Right lobe of liver (tissue), 6 donors: ENCODE measurements at regions not wholly inside any gene's neighbourhood (a gene's known extent, or its start where the extent isn't known, plus 50 kb on each side); places are given as distances from the start of the nearest gene placed in this dataset.

ENCODE experiments used
- ATAC-seq, 4 donors: fragments of 200-7000 bp; cut with Tn5 transposase; one replicate each; pipeline ENCODE4 v1.9.1; 2020; ENCODE audit warnings: mild to moderate bottlenecking in 4 of 4, moderate library complexity in 4 of 4
- DNase-seq, 3 donors: peaks; one replicate each; pipeline ENCODE4 v3.0.0-alpha.2; 2020
- H3K27ac ChIP-seq, 3 donors: fragments of 200-600 bp; one replicate each; pipeline ENCODE4 v1.8.0; 2022
- H3K27me3 ChIP-seq, 2 donors: fragments of 200-600 bp; one replicate each; pipeline ENCODE4 v1.8.0; 2022
- H3K36me3 ChIP-seq, 4 donors: fragments of 200-600 bp; sonication (generic) in 1 of 4; one replicate each; pipeline versions ENCODE4 v1.5.1 to v1.8.0; 2017 to 2022; ENCODE audit warnings: control low read depth in 1 of 4
- H3K4me1 ChIP-seq, 4 donors: fragments of 200-600 bp; sonication (generic) in 1 of 4; one replicate each; pipeline versions ENCODE4 v1.5.1 to v1.8.0; 2017 to 2022; ENCODE audit warnings: control low read depth in 1 of 4
- H3K4me3 ChIP-seq, 3 donors: fragments of 200-600 bp; one replicate each; pipeline ENCODE4 v1.8.0; 2022
- H3K9me3 ChIP-seq, 4 donors: fragments of 200-600 bp; sonication (generic) in 1 of 4; one replicate each; pipeline versions ENCODE4 v1.5.1 to v1.8.0; 2017 to 2022; ENCODE audit warnings: control low read depth in 1 of 4
- POLR2A ChIP-seq: fragments of 450-650 bp; IDR thresholded peaks from one replicate; pipeline ENCODE4 v1.6.1; 2017; ENCODE audit warnings: antibody characterized with exemption, mild to moderate bottlenecking
- whole genome bisulfite sequencing: methylation state at CpG from one replicate; pipeline ENCODE4 v1.1.6; 2018; ENCODE audit warnings: low coverage, low lambda C conversion rate; ENCODE audit not compliant: insufficient coverage; ENCODE audit errors: missing lambda C conversion rate; 5-methylcytosine and 5-hydroxymethylcytosine counted together
- intact Hi-C, 2 donors: fragments of 100-400 bp; cut with DNase I; formaldehyde crosslinking; loops; one replicate each; pipeline versions ENCODE4 v1.11.2 to v1.14.1; 2022
- TF ChIP-seq, protein P1 (sequence below), 4 donors: fragments of 200-600 bp in 3 of 4; fragments of 450-650 bp in 1 of 4; IDR thresholded peaks; one replicate each; pipeline versions ENCODE4 v1.5.1 to v1.8.0; 2016 to 2022; ENCODE audit warnings: antibody characterized with exemption in 4 of 4, mild to moderate bottlenecking in 2 of 4
- donor health status: DM: no; HTN: yes; CAD: no.
- donor health status: DM: no; HTN: no; CAD: no.
- donor health status: DM: no; HTN: no; CAD: no.
- donor health status: DM: no; HTN: yes; CAD: no.
- donor health status: DM: no; HTN: yes; CAD: no.

DNA sequence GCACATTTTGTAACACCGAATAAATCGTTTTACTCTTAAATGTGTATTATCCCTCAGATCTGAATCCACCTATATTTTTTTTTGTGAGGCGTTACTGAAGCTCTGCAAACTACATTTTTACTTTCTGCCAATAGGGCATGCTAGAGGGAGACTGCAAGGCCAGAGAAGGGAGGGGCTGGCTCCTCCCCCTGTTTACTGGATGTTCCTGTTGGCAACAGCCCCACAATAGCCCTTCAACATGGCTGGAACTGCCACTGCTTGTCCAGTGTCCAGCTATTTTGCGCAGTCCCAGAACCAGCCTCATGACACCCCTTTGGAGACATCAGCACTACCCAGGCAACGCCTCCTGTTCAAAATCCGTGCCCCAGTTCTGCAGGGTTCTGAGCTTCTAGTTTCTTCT is 85.4 kb upstream of the MIER3 start:
- Histone ChIP-seq H3K9me3 (no peaks in the 10 kb centered on the region), H3K27ac (no peak overlapping the region), H3K4me3 (no peak overlapping the region), H3K4me1 (no peaks in the 10 kb centered on the region), H3K36me3 (no peaks in the 10 kb centered on the region), H3K27me3 (no peaks in the 10 kb centered on the region)
- 62% methylated on average over 3 of the region's 6 CpGs for WGBS
- DNase-seq, result no peak
- TF ChIP-seq, protein P1, sequence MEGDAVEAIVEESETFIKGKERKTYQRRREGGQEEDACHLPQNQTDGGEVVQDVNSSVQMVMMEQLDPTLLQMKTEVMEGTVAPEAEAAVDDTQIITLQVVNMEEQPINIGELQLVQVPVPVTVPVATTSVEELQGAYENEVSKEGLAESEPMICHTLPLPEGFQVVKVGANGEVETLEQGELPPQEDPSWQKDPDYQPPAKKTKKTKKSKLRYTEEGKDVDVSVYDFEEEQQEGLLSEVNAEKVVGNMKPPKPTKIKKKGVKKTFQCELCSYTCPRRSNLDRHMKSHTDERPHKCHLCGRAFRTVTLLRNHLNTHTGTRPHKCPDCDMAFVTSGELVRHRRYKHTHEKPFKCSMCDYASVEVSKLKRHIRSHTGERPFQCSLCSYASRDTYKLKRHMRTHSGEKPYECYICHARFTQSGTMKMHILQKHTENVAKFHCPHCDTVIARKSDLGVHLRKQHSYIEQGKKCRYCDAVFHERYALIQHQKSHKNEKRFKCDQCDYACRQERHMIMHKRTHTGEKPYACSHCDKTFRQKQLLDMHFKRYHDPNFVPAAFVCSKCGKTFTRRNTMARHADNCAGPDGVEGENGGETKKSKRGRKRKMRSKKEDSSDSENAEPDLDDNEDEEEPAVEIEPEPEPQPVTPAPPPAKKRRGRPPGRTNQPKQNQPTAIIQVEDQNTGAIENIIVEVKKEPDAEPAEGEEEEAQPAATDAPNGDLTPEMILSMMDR (IDR thresholded peaks at IDR 0.05), result no peak
- TF ChIP-seq POLR2A, result no peak
- no peak for ATAC-seq
- intact Hi-C loops, result no loop called here

- DNase-seq, result no peak
- ATAC-seq, result no peak
Measured at GRCh38 chr5:57041570-57041969, 89.6 kb upstream of the MIER3 start.

DNA sequence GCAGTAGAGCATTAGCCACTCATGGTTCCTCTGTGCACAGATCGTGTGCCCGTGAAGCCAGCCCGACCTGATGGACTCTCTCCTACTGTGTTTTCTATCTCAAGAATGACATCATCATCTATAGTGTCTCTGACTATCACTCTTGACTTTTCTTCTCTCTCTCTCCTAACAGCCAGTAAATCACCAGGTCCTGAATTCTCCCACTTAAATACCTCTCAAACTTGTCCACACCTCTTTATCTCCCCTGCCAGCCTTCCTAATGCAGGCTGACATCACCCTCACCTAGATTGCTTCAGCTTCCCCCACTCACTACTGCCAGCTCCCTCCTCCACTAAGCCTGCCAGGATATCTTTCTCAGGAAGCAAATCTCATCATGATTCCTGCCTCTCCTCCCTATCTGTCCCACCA is 90.6 kb upstream of the MIER3 start:
- H3K36me3 ChIP-seq, result no peaks in the 10 kb centered on the region
- no peaks in the 10 kb centered on the region for H3K27me3 ChIP-seq
- intact Hi-C loops, result no loop called here
- 68% methylated on average over 3 of the region's 3 CpGs for WGBS
- no peak overlapping the region for H3K4me3 ChIP-seq
- ATAC-seq (no peak), DNase-seq (no peak)
- H3K4me1 ChIP-seq, result no peaks in the 10 kb centered on the region
- no peaks in the 10 kb centered on the region for H3K9me3 ChIP-seq
- no peak for TF ChIP-seq POLR2A
- TF ChIP-seq, protein P1 (IDR thresholded peaks at IDR 0.05), result no peak
- H3K27ac ChIP-seq, result no peak overlapping the region

More at GRCh38 chr5:57041570-57041969, 89.6 kb upstream of the MIER3 start:
- TF ChIP-seq, protein P1 (IDR thresholded peaks at IDR 0.05), result no peak
- no peak for TF ChIP-seq POLR2A
- no peaks in the 10 kb centered on the region for H3K27me3 ChIP-seq
- no peak overlapping the region for H3K4me3 ChIP-seq
- 29% methylated on average over 1 of the region's 1 CpG for WGBS
- H3K27ac ChIP-seq, result no peak overlapping the region
- no peaks in the 10 kb centered on the region for H3K9me3 ChIP-seq
- intact Hi-C loops, result no loop called here
- no peaks in the 10 kb centered on the region for H3K4me1 ChIP-seq
- no peaks in the 10 kb centered on the region for H3K36me3 ChIP-seq

DNA sequence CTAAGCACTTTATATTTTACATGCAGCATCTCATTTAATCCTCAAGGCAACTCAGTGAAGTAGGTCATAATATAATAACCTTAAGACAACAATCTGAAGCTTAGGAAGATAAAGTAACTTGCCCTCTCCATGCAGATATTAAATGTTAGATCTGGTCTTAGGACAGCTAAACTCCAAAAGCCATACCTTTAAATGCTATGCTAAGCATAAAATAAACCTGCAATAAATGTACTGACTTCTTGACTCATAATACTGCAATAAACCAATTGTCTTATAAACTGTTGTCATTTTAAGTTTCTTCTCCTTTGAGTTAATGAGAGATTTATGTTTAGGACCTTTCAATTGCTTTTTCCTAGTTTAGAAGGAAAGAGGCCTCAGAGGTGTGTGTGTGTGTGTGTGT is 102.2 kb upstream of the MIER3 start:
- Histone ChIP-seq H3K9me3 (no peaks in the 10 kb centered on the region), H3K27me3 (no peaks in the 10 kb centered on the region), H3K4me3 (no peak overlapping the region), H3K36me3 (no peaks in the 10 kb centered on the region), H3K27ac (no peak overlapping the region), H3K4me1 (no peaks in the 10 kb centered on the region)
- ATAC-seq, result no peak
- TF ChIP-seq, protein P1 (IDR thresholded peaks at IDR 0.05), result no peak
- no peak for DNase-seq
- intact Hi-C loops, result no loop called here

- intact Hi-C loops, result no loop called here
- H3K27ac ChIP-seq, result no peak overlapping the region
Measured at GRCh38 chr5:57054671-57055070, 102.7 kb upstream of the MIER3 start.

More at GRCh38 chr5:57054671-57055070, 102.7 kb upstream of the MIER3 start:
- H3K4me3 ChIP-seq, result no peak overlapping the region
- WGBS, result 92% methylated on average over 1 of the region's 1 CpG
- no peak for TF ChIP-seq POLR2A
- TF ChIP-seq, protein P1 (IDR thresholded peaks at IDR 0.05), result no peak
- H3K27me3 ChIP-seq, result no peaks in the 10 kb centered on the region
- peak in 1 of 4 donors; percentile 26 for ATAC-seq
- no peaks in the 10 kb centered on the region for H3K36me3 ChIP-seq
- no peaks in the 10 kb centered on the region for H3K9me3 ChIP-seq
- H3K4me1 ChIP-seq, result no peaks in the 10 kb centered on the region
- no peak for DNase-seq
